DOHH2 (cell line): ENCODE measurements at regions not wholly inside any gene's neighbourhood (a gene's known extent, or its start where the extent isn't known, plus 50 kb on each side); places are given as distances from the start of the nearest gene placed in this dataset.

ENCODE experiments used
- CTCF ChIP-seq: fragments of 200-600 bp; sonication (generic); IDR thresholded peaks from one replicate; pipeline ENCODE4 v1.5.1; 2014; ENCODE audit warnings: antibody characterized with exemption, mild to moderate bottlenecking, low read depth, low read length; ENCODE audit not compliant: poor library complexity, severe bottlenecking
- EZH2phosphoT487 ChIP-seq: fragments of 200-600 bp; sonication (generic); IDR thresholded peaks from 2 replicates; pipeline ENCODE4 v1.6.1; 2017; ENCODE audit warnings: borderline replicate concordance, mild to moderate bottlenecking, antibody characterized with exemption, low read length, moderate library complexity, mixed read lengths

GRCh38 chr3:31140470-31140869 is 246.0 kb upstream of the GADL1 start:
- TF ChIP-seq CTCF = no peak
- TF ChIP-seq EZH2phosphoT487 = no peak
